Suprapubic skin (tissue), 4 donors: ENCODE measurements at regions not wholly inside any gene's neighbourhood (a gene's known extent, or its start where the extent isn't known, plus 50 kb on each side); places are given as distances from the start of the nearest gene placed in this dataset.

ENCODE experiments used
- EP300 ChIP-seq: sonication (generic); formaldehyde crosslinking; IDR thresholded peaks from one replicate; pipeline ENCODE4 v1.6.1; 2017; ENCODE audit warnings: antibody characterized with exemption
- POLR2A ChIP-seq, 2 donors: fragments of 450-650 bp; IDR thresholded peaks; one replicate each; pipeline ENCODE4 v1.6.1; 2017; ENCODE audit warnings: antibody characterized with exemption in 2 of 2, mild to moderate bottlenecking in 2 of 2, moderate library complexity in 2 of 2
- POLR2AphosphoS5 ChIP-seq, 3 donors: sonication (generic); formaldehyde crosslinking; IDR thresholded peaks; one replicate each; pipeline ENCODE4 v1.6.1; 2017; ENCODE audit warnings: antibody characterized with exemption in 3 of 3
- TF ChIP-seq, protein P1 (sequence below), 2 donors: fragments of 200-600 bp in 1 of 2; fragments of 450-650 bp in 1 of 2; sonication (generic) in 1 of 2; IDR thresholded peaks; one replicate each; pipeline ENCODE4 v1.5.1; 2016 to 2019; ENCODE audit warnings: antibody characterized with exemption in 2 of 2, mild to moderate bottlenecking in 1 of 2, moderate library complexity in 1 of 2

- TF ChIP-seq, protein P1, sequence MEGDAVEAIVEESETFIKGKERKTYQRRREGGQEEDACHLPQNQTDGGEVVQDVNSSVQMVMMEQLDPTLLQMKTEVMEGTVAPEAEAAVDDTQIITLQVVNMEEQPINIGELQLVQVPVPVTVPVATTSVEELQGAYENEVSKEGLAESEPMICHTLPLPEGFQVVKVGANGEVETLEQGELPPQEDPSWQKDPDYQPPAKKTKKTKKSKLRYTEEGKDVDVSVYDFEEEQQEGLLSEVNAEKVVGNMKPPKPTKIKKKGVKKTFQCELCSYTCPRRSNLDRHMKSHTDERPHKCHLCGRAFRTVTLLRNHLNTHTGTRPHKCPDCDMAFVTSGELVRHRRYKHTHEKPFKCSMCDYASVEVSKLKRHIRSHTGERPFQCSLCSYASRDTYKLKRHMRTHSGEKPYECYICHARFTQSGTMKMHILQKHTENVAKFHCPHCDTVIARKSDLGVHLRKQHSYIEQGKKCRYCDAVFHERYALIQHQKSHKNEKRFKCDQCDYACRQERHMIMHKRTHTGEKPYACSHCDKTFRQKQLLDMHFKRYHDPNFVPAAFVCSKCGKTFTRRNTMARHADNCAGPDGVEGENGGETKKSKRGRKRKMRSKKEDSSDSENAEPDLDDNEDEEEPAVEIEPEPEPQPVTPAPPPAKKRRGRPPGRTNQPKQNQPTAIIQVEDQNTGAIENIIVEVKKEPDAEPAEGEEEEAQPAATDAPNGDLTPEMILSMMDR (IDR thresholded peaks at IDR 0.05) = no peak
- TF ChIP-seq POLR2AphosphoS5 (IDR thresholded peaks at IDR 0.05) (no peak), POLR2A (IDR thresholded peaks at IDR 0.05) (no peak), EP300 (no peak)
Observed at GRCh38 chrX:125205918-125206665, 113.6 kb upstream of the TEX13C start.
